ENCODE measurements at regions not wholly inside any gene's neighbourhood (a gene's known extent, or its start where the extent isn't known, plus 50 kb on each side); places are given as distances from the start of the nearest gene placed in this dataset.

DNA sequence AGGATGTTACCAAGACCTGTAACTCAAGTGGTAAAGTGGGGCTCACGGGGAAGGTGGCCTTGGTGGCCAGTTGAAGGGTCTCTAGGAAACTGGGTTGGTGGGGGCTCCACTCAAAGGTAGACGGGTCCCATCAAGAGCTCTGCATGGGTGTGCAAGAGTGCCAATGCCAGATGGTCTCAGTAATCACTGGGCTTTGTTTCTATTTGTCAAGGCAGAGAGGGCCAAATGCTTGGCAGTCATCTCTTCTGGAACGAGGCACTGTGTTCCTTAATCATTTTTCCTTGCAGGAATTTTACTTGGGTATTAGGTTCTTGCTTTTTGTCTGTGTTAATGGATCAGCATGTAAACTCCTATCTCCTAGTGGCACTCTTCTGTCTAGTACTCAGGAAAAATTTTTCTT is 220.8 kb downstream of the DIRAS2 start:
- TF ChIP-seq, protein P1, sequence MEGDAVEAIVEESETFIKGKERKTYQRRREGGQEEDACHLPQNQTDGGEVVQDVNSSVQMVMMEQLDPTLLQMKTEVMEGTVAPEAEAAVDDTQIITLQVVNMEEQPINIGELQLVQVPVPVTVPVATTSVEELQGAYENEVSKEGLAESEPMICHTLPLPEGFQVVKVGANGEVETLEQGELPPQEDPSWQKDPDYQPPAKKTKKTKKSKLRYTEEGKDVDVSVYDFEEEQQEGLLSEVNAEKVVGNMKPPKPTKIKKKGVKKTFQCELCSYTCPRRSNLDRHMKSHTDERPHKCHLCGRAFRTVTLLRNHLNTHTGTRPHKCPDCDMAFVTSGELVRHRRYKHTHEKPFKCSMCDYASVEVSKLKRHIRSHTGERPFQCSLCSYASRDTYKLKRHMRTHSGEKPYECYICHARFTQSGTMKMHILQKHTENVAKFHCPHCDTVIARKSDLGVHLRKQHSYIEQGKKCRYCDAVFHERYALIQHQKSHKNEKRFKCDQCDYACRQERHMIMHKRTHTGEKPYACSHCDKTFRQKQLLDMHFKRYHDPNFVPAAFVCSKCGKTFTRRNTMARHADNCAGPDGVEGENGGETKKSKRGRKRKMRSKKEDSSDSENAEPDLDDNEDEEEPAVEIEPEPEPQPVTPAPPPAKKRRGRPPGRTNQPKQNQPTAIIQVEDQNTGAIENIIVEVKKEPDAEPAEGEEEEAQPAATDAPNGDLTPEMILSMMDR (IDR thresholded peaks at IDR 0.05) = no peak

GRCh38 chr9:90423661-90424193 is 218.9 kb downstream of the DIRAS2 start:
- TF ChIP-seq, protein P1 (IDR thresholded peaks at IDR 0.05) = no peak

DNA sequence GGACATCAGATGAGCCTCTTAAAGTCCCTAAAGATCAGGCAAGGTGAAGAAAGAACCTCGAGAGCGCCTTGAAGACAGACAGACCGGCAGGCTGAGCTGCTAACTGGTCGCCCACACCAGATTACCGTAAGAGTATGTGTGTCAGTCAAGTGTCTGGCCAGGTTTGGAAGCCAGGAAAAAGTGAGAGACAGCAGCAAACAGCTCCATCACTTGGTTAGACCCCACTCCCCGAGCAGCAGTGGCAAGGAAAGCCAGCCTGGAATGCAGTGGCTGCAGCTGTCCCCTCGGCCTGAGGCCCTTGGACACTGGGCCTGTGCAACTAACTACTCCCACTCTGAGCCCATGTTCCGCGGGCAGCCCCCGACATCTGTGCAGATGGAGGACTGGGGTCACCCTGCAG is 214.1 kb downstream of the DIRAS2 start:
- TF ChIP-seq, protein P1 (IDR thresholded peaks at IDR 0.05) = no peak

DNA sequence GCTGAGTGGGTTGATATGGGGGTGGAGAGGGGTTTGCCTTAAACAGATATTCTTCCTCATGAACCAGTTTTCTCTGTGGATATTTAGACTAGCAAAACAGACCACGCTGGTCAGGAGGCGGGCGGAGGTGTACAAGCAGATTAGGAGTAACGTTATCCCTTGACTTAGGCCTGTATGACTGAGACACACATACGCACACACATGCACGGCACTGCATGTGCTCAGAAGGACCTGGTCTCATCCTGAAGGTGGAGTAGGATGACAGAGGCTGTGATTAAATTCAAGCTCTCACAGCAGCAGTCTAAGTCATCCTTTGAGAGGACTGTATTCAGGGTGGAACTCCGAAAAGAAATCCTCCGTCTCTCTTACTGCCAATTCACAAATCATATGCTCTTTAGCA is 209.7 kb downstream of the DIRAS2 start:
- TF ChIP-seq, protein P1 (IDR thresholded peaks at IDR 0.05) = no peak

DNA sequence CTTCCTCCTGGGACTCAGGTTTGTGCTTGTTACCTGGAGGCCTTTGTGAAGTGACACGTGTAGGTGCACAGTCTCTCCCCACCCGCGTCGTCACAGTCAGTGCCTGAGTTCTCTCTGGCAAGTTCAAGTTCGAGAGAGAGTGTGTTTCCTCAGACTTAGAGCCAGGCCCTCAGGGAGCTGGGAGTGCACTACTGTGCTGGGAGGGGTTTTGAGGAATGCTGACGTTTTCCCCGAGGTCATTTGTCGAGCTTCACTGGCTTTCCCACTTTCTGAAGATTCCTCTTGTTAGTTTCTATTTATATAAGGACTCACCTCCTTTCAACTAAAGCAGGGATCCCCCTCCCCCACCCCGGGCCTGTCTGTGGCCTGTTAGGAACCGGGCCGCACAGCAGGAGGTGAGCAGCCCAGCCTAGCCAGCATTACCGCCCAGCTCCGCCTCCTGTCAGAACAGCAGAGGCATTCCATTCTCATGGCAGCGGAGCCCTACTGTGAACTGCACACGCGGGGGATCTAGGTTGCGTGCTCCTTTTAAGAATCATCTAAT is 209.2 kb downstream of the DIRAS2 start:
- TF ChIP-seq, protein P1 (IDR thresholded peaks at IDR 0.05) = no peak

GRCh38 chr9:90441814-90442213 is 200.8 kb downstream of the DIRAS2 start:
- TF ChIP-seq, protein P1 (IDR thresholded peaks at IDR 0.05) = no peak

- TF ChIP-seq, protein P1 (IDR thresholded peaks at IDR 0.05) = no peak
Observed at GRCh38 chr9:90442723-90443122, 199.9 kb downstream of the DIRAS2 start.
